Hematopoietic multipotent progenitor cell treated with erythropoietin and hydrocortisone succinate and interleukin-3 and kit ligand, for 15 days (in vitro differentiated cells): ENCODE measurements at regions not wholly inside any gene's neighbourhood (a gene's known extent, or its start where the extent isn't known, plus 50 kb on each side); places are given as distances from the start of the nearest gene placed in this dataset.

ENCODE experiments used
- DNase-seq: peaks from one replicate; pipeline ENCODE4 v3.0.0-alpha.2; 2015; ENCODE audit warnings: low spot score

- no peak for DNase-seq
Observed at GRCh38 chr6:56345376-56345995, 98.1 kb upstream of the COL21A1 start.

- DNase-seq = no peak
Observed at GRCh38 chr6:56343295-56343694, 95.9 kb upstream of the COL21A1 start.

GRCh38 chr6:56339524-56339923, 92.1 kb upstream of the COL21A1 start:
- no peak for DNase-seq

GRCh38 chr6:56335726-56336125, 88.3 kb upstream of the COL21A1 start:
- no peak for DNase-seq

- no peak for DNase-seq
Observed at GRCh38 chr6:56334937-56335336, 87.6 kb upstream of the COL21A1 start.

- DNase-seq = no peak
Observed at GRCh38 chr6:56329271-56330050, 82.1 kb upstream of the COL21A1 start.

- DNase-seq = no peak
Observed at GRCh38 chr6:56328728-56329090, 81.3 kb upstream of the COL21A1 start.

- DNase-seq = no peak
Observed at GRCh38 chr6:56327946-56328727, 80.8 kb upstream of the COL21A1 start.

- no peak for DNase-seq
Observed at GRCh38 chr6:56324396-56324795, 77.0 kb upstream of the COL21A1 start.

- no peak for DNase-seq
Observed at GRCh38 chr6:56318851-56319250, 71.5 kb upstream of the COL21A1 start.

GRCh38 chr6:56314683-56315523, 67.5 kb upstream of the COL21A1 start:
- DNase-seq = peak; percentile 21

GRCh38 chr6:56311533-56312448, 64.4 kb upstream of the COL21A1 start:
- DNase-seq = no peak

- DNase-seq = no peak
Observed at GRCh38 chr6:56311061-56311460, 63.7 kb upstream of the COL21A1 start.

GRCh38 chr6:56310241-56310640, 62.9 kb upstream of the COL21A1 start:
- no peak for DNase-seq

GRCh38 chr6:56299916-56300315, 52.5 kb upstream of the COL21A1 start:
- DNase-seq = no peak

- no peak for DNase-seq
Observed at GRCh38 chr6:56297022-56297989, 49.9 kb upstream of the COL21A1 start.
